NOMO-1 treated with DMSO at 0.1 percent for 48 hours (cell line): ENCODE measurements at regions not wholly inside any gene's neighbourhood (a gene's known extent, or its start where the extent isn't known, plus 50 kb on each side); places are given as distances from the start of the nearest gene placed in this dataset.

Source experiments
- DNase-seq: peaks from one replicate; lab custom pipeline; 2025; ENCODE audit not compliant: unreplicated experiment; lab: John Stamatoyannopoulos, UW

- no peak for DNase-seq
Measured at GRCh38 chr21:32216293-32216692, 62.6 kb downstream of the MIS18A start.

- DNase-seq, result no peak
Measured at GRCh38 chr21:32215306-32215685, 63.6 kb downstream of the MIS18A start.

- DNase-seq, result no peak
Measured at GRCh38 chr21:32214654-32215305, 64.1 kb downstream of the MIS18A start.

GRCh38 chr21:32212116-32212515, 66.7 kb downstream of the MIS18A start:
- DNase-seq, result no peak

- DNase-seq, result no peak
Measured at GRCh38 chr21:32211306-32211705, 67.5 kb downstream of the MIS18A start.

- DNase-seq, result no peak
Measured at GRCh38 chr21:32209580-32209979, 69.3 kb downstream of the MIS18A start.

GRCh38 chr21:32207406-32207716, 71.5 kb downstream of the MIS18A start:
- no peak for DNase-seq

- no peak for DNase-seq
Measured at GRCh38 chr21:32206631-32207405, 72.0 kb downstream of the MIS18A start.

- DNase-seq, result no peak
Measured at GRCh38 chr21:32203877-32204480, 74.9 kb downstream of the MIS18A start.

GRCh38 chr21:32200029-32200428, 78.8 kb downstream of the MIS18A start:
- no peak for DNase-seq

- no peak for DNase-seq
Measured at GRCh38 chr21:32198384-32198783, 80.5 kb downstream of the MIS18A start.

- no peak for DNase-seq
Measured at GRCh38 chr21:32197896-32198295, 81.0 kb downstream of the MIS18A start.

- DNase-seq, result no peak
Measured at GRCh38 chr21:32196001-32196400, 82.8 kb downstream of the MIS18A start.

- no peak for DNase-seq
Measured at GRCh38 chr21:32193098-32193465, 85.8 kb downstream of the MIS18A start.

GRCh38 chr21:32192291-32193097, 86.4 kb downstream of the MIS18A start:
- no peak for DNase-seq

GRCh38 chr21:32190493-32191144, 88.2 kb downstream of the MIS18A start:
- no peak for DNase-seq

GRCh38 chr21:32189688-32190483, 89.0 kb downstream of the MIS18A start:
- no peak for DNase-seq

- no peak for DNase-seq
Measured at GRCh38 chr21:32186804-32187203, 92.0 kb downstream of the MIS18A start.

- DNase-seq, result no peak
Measured at GRCh38 chr21:32185726-32186125, 93.1 kb downstream of the MIS18A start.

GRCh38 chr21:32185103-32185502, 93.7 kb downstream of the MIS18A start:
- DNase-seq, result no peak
